MM.1S (cell line): ENCODE measurements at regions not wholly inside any gene's neighbourhood (a gene's known extent, or its start where the extent isn't known, plus 50 kb on each side); places are given as distances from the start of the nearest gene placed in this dataset.
"Not testable (repeated sequence)": the region's sequence is repeated elsewhere in the genome, so short reads cannot be mapped to it uniquely, and the experiment has no call there.

Source experiments
- CTCF ChIP-seq: fragments of 300-600 bp; sonication (generic); IDR thresholded peaks from 2 replicates; pipeline ENCODE4 v1.5.1; 2016; ENCODE audit warnings: antibody characterized with exemption, low read length, mixed read lengths
- EZH2 ChIP-seq: fragments of 300-600 bp; sonication (generic); optimal IDR thresholded peaks from 2 replicates; pipeline ENCODE3; 2017; ENCODE audit warnings: low read depth, mild to moderate bottlenecking, antibody characterized with exemption, low read length, mixed read lengths

- not testable (repeated sequence) for TF ChIP-seq CTCF, EZH2
Measured at GRCh38 chr1:161433191-161433590, 65.5 kb upstream of the CFAP126 start.
